Stimulated activated CD8-positive, alpha-beta memory T cell treated with anti-CD3 and anti-CD28 coated beads, Interleukin-12 subunit alpha, Interleukin-12 subunit beta, amount 100 ng/mL, for 1 hour (primary cell): ENCODE measurements at regions not wholly inside any gene's neighbourhood (a gene's known extent, or its start where the extent isn't known, plus 50 kb on each side); places are given as distances from the start of the nearest gene placed in this dataset.

ENCODE experiments used
- DNase-seq: peaks from one replicate; pipeline ENCODE4 v3.0.0-alpha.2; 2020; ENCODE audit warnings: low read depth

GRCh38 chr1:4088676-4089075 lies 188.6 kb upstream of the C1orf174 start:
- no peak for DNase-seq

GRCh38 chr1:4089421-4090175 lies 189.5 kb upstream of the C1orf174 start:
- DNase-seq, result no peak

- no peak for DNase-seq
Measured at GRCh38 chr1:4090556-4090955, 190.5 kb upstream of the C1orf174 start.

DNA sequence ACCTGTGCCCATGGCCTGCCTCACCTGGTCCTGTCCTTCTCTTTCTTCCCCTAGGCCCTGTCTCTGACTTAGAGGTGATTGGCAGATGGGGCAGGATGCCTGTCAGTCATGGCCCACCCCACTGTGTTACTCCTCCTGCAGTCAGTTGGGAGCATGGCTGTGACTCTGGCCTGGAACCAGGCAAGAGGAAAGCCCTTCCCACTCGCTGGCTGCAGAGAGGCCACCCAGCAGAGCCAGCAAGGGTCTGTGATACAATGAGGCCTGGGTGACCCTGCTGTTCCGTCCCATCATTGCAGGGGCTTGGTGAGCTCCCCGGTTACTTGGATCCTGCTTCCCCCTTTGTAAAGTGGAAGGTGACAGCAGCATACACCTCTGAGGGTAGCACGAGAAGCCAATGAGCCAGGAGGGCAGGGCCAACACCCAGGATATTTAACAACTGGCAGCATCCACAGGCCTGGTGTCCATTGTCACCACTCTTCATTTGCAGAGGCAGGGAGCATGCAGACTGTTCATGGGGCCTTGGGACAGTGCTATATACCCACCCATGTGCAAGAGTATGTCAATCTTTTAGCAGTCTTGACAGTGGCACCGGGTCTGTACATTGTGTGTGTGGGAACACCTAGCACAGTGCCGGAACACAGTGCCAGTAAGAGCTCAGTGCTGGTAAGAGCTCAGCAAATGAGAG lies 191.0 kb upstream of the C1orf174 start:
- DNase-seq, result no peak

- DNase-seq, result no peak
Measured at GRCh38 chr1:4091996-4092395, 191.9 kb upstream of the C1orf174 start.

- DNase-seq, result no peak
Measured at GRCh38 chr1:4093856-4094565, 193.9 kb upstream of the C1orf174 start.

GRCh38 chr1:4095433-4095971 lies 195.4 kb upstream of the C1orf174 start:
- DNase-seq, result no peak

- DNase-seq, result no peak
Measured at GRCh38 chr1:4101459-4102161, 201.5 kb upstream of the C1orf174 start.

DNA sequence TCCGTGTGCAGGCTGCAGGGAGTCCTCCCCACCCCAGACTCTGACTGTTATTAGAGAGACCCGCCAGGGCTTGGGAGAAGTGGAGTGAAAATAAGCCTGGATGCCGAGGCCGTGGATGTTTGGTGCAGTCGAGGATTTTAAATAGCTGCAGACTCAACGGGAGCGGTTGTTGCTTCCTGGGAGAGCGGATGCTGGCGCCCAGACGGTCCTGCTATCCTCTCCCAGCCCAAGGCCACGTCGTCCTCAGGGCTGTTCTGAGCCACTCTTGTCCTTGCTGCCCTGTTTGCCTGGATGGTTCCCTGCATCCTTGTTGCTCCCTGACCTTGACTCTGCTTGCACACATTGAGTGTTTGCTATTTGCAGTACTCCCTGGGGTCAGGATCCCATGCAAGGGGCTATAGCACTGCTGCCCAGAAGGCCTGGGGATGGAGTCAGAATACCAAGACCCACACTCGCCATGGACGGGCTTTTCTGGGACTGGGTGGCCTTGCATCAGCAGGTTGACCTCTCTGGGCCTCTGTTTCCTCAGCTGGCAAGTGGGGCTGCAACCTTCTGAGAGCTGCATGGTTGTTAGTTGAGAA lies 205.3 kb upstream of the C1orf174 start:
- DNase-seq, result no peak

- no peak for DNase-seq
Measured at GRCh38 chr1:4106731-4107130, 206.7 kb upstream of the C1orf174 start.

GRCh38 chr1:4107291-4107690 lies 207.2 kb upstream of the C1orf174 start:
- DNase-seq, result no peak

- no peak for DNase-seq
Measured at GRCh38 chr1:4108331-4108730, 208.3 kb upstream of the C1orf174 start.

DNA sequence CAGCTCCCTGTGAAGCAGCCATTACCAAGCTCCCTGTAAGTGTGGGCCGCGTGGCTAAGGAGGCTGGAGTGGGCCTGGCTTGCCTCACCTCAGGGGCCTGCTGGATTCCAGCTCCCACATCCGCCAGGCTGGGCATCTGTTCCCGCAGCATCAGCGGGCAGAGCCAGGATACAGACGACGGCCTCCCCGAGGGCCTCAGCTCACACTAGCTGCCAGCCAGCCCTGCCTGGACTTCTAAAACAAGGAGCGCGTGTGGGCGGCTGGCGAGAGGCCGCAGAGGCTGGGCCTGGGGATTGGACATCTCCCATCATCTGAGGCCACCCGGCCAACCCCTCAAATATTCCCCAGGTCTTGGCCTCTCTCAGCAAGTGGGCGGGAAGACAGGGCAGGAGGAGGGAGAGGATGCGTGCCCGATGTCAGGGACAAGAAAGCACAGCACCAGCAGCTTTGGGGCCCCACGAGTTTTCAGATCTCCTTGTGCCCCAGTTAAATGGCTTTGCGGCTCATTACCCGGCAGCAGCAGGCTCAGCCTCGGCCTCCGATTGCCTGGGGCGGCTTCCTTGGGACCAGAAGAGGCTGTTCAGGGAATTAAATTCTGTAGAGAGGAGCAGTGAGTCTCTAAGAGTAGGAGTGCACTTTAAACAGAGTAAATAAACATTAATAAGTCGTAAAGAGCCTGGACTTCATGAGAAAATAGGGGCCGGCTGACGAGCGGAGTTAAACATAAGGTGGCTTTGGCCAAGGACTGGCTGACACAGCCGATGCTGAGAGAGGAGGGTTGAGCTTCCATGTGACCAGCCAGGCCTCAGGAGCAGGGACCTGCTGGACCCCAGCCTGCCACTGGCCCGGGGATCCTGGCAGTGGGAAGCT lies 208.9 kb upstream of the C1orf174 start:
- no peak for DNase-seq

- DNase-seq, result no peak
Measured at GRCh38 chr1:4109628-4109940, 209.5 kb upstream of the C1orf174 start.

- no peak for DNase-seq
Measured at GRCh38 chr1:4110888-4111287, 210.8 kb upstream of the C1orf174 start.

- DNase-seq, result no peak
Measured at GRCh38 chr1:4113897-4114296, 213.8 kb upstream of the C1orf174 start.

- no peak for DNase-seq
Measured at GRCh38 chr1:4115191-4115900, 215.3 kb upstream of the C1orf174 start.

DNA sequence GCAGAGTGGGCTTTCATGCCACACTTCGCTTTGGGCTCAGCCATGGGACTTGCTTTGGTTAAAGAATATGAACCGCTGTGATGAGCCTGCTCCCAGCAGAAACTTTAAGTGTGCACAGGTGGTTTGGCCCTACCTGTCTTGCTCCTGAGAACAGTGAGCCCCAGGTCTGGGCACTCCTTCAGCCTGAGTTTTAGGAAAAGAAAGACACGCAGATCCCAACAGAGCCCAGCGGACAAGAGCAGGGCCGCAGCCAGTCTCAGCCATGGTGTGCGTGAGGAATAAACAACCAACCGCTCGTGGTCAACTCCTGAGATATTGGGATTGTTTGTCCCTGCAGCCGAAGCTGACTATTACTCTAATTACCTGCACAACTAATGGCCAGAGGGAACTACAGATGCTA lies 217.1 kb upstream of the C1orf174 start:
- no peak for DNase-seq

DNA sequence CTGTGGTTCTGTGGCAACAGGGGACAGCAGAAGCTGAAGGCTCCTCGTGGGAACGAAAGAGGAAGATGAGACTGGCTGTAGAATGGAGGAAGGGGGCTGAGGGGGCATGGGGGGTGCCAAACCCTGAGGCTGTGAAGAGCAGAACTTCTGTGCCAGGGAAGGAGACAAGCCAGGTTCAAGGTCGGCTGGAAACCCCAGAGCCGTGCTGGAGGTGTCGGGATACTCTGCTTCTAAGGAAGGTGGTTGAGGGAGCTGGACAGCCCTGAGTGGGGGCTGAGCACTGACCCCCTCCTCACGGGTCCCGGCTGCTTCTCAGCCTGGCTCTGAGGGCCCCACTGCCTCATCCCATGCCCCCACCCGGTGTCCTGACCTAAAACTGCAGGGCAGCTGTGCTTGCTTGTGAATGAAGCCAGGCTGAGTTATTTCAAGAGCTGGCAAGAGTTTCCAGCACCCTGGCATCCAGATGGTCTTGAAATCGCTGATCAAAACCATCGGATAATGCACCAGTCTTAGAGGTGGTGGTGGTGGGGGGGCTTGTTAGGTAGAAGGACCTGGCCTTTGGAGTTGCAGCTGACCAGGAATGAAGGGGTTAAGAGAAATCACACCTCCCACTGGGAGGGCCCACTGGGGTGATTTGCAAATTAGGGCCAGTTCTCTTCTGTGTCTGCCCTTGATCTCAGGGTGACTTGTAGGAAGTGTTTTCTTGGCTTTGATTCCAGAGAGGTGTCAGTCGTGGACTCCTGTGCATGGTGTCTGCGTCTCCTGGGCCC lies 218.9 kb upstream of the C1orf174 start:
- no peak for DNase-seq
